ENCODE measurements at regions not wholly inside any gene's neighbourhood (a gene's known extent, or its start where the extent isn't known, plus 50 kb on each side); places are given as distances from the start of the nearest gene placed in this dataset.

GRCh38 chr4:65120287-65120686 lies 550.0 kb downstream of the EPHA5 start:
- DNase-seq = no peak

DNA sequence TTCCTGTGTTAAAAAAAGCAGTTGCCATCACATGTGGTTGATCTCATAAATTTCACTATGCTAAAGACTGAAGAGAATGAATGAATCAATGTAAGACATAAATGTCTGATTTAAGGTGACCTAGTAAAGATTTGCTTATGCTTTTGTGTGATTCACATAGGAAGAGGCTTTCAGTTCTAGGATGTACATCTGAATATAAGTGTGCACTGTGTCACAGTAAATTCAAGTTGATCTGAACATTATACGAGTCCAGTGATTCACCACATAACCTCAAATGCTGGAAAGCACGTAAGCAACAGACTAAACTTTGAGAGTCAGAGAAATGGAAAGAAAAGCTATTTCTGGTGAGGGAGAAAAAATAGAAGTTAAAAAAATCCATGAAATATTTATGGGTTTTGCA lies 567.9 kb downstream of the EPHA5 start:
- DNase-seq = no peak

DNA sequence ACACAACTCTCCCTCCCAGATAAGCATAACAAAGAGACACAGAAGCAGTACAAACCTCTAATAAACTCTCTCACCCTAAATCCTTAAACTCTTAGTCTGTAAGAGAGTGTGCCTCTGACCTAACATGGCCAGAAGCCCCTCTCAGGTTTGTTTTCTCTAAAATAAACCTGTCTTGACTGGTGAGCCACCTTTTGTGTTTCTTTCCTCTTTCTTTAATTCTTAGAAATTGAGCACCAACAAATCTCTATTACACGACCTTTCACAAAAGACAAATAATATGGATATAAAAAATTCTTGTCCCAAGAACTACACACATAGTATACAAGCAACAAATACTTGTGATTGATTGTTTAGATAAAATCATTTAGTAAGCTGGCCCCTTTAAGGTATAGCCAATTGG lies 573.7 kb downstream of the EPHA5 start:
- DNase-seq = no peak

- DNase-seq = no peak
Measured at GRCh38 chr4:65089666-65090065, 580.6 kb downstream of the EPHA5 start.

- DNase-seq = no peak
Measured at GRCh38 chr4:65083076-65083475, 587.2 kb downstream of the EPHA5 start.

GRCh38 chr4:65071564-65071963 lies 598.7 kb downstream of the EPHA5 start:
- no peak for DNase-seq

GRCh38 chr4:65069177-65069576 lies 601.1 kb downstream of the EPHA5 start:
- no peak for DNase-seq

GRCh38 chr4:65066106-65066505 lies 604.2 kb downstream of the EPHA5 start:
- no peak for DNase-seq

GRCh38 chr4:65063601-65064000 lies 606.7 kb downstream of the EPHA5 start:
- DNase-seq = no peak

DNA sequence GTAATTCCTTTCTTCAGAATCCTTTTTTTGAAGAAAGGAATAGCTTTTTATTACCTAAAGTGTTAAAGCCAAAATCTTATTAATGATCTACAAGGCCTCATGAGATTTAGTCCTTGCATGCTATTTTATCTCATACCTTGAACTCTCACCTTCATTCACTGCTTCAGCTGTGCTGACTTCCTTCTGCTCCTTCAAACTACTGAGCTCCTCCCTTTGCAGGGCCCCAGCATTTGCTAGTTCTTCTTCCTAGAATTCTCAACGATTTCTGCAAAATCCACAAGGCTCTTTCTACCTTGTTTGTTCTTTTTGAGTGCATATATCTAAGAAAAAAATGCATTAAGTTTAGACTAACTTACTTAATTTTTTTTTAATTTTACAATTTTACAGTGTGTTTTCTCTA lies 619.5 kb downstream of the EPHA5 start:
- DNase-seq = no peak

- no peak for DNase-seq
Measured at GRCh38 chr4:65046192-65047133, 623.8 kb downstream of the EPHA5 start.

DNA sequence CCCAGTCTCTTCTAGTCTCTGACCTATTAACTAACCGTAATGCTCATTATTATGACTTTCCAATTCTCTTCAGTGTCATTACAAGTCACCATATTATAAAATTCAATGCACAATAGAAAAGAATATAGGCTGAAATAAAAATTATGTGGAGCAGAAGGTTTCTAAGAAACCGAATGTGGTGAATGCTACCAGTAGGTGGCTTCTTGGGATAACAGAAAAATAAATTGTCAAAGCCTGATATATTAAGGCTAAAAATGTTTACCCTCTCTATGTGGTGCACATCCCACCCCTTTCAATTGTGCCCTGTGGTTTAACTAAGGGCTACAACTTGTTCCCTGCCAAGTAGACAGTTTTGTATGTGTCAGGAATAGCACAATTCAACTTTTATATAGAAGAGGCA lies 624.6 kb upstream of the TECRL start:
- DNase-seq = no peak

DNA sequence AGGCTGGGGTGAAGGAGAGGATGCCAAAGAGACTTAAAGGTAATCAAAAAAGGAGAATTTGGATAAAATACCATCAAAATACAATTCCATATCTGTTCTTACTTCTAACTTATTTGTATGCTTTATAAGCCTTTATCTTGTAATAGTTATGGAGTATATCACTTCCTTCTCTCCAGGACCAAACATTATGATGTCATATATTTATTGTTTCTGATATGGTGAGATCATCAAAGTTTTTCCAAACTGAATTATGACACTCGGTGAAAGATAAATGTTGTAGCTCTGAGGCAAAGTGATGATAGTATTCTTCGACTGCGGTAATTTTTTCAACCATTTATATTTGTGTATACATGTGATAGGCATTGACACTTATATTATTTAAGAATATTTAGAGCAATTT lies 619.3 kb upstream of the TECRL start:
- DNase-seq = no peak

- DNase-seq = no peak
Measured at GRCh38 chr4:65023883-65024670, 614.8 kb upstream of the TECRL start.

DNA sequence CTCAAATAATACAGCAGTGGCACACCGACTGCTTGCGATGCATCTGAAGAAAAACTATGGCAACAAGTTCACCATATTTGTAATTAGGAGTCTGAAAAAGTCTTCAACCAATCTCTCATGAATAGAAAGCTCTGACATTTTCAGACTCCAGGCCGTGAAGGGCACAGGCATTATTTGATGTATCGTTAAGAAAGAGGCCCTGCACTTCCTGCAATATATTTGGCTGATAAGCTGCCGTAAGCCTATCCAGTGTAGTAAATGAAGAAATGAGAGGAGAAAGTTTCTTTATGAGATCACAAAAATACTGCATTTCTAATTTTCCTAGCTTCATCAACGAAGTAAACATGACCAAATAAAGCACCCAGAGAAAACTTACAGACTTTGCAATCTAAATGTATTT lies 613.8 kb upstream of the TECRL start:
- no peak for DNase-seq

DNA sequence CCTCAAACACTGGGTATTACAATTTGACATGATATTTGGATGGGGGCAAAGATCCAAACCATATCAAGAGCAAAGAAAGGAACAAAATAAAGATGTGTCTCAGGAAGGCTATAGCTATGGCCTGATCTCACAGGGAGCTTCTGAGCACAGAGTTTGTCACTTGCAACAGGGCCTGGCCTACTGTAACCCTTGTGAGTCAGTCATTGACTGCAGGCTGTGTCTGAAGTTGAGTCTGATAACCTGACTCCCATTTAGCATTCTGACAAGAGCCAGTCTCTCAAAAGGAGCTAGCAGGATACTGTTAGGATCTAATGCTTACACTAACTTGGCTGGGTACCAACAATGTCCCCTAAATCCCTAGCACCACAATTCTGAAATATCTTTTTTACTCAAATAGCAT lies 612.5 kb upstream of the TECRL start:
- DNase-seq = no peak

DNA sequence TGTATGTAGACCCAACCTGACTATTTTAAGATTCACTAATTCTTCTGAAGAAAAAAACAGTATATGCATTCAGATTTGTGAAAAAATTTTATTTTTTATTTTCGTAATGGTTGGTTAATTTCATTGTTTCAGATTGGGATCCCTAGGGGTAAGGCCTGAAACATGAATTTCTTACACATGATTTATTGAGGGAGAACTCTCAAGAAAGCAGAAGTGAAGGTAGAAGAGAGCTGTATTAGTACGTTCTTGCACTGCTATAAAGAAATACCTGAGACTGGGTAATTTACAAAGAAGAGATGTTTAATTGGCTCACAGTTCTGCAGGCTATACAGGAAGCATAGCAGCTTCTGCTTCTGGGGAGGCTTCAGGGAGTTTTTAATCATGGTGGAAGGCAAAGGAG lies 611.9 kb upstream of the TECRL start:
- DNase-seq = no peak

DNA sequence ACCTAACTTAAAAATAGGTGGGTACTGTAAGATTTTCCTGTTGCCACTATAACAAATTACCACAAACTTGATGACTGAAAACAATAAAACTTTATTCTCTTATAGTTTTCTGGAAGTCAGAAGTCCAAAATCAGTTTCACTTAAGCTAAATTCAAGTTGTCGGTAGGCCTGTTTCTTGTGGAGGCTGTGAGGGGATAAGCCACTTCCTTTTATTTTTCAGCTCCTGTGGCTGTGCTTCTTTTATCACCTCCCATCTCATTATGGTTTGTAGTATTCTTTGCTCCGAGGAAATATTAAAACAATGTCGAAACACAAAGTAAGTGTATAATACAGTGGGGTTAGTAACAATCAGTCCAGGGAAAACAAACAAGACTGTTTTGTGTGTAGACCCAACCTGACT lies 610.5 kb upstream of the TECRL start:
- DNase-seq = no peak

GRCh38 chr4:65018313-65018712 lies 609.1 kb upstream of the TECRL start:
- no peak for DNase-seq

GRCh38 chr4:65014078-65014477 lies 604.8 kb upstream of the TECRL start:
- DNase-seq = no peak

DNA sequence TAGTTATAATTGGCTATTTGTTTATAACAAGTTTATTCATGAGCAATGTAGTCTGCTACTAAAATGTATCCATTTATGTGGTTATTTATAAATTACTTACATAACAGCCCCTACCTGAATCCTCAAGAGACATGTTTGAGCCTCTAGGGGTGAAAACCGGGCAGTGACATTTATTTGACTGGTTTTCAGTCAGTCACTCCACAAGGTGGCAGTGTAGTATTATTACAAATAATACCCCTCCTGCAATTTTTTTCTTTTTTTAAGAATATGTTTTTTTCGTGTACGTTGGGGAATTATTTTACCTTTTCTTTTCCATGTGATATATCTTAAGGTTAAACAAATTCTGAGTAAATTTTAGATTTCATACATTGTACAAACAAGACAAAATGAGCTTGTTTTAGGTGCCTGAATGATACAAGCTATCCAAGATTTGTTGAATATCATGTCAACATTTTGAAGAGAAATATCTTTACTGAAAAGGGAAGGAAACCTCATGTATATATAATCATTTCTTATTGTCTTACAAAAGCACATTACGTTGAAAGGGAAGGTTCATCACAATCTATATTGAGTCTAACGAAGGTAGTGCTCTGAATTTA lies 598.7 kb upstream of the TECRL start:
- DNase-seq = no peak

GRCh38 chr4:64975177-64975576 lies 565.9 kb upstream of the TECRL start:
- DNase-seq = no peak

GRCh38 chr4:64969081-64969480 lies 559.8 kb upstream of the TECRL start:
- DNase-seq = no peak

GRCh38 chr4:64967286-64967685 lies 558.0 kb upstream of the TECRL start:
- no peak for DNase-seq
